ENCODE measurements at regions not wholly inside any gene's neighbourhood (a gene's known extent, or its start where the extent isn't known, plus 50 kb on each side); places are given as distances from the start of the nearest gene placed in this dataset.

GRCh38 chr2:52532956-52533355 lies 1234.6 kb upstream of the CHAC2 start:
- DNase-seq (ENCODE audit: low spot score): no peak
- ChIA-PET POLR2A (ENCODE audit: low non-redundant PET) (no interaction called here), CTCF (interaction anchor here (0.6 kb wide), 1 partner anchor 74 kb away, joined by 3 read pairs; no protein-coding TSS in a partner anchor)
- no peak overlapping the region for H3K27ac ChIP-seq
- TF ChIP-seq CTCF (conservative IDR thresholded peaks at IDR 0.05; ENCODE audit: low read depth): no peak

- no peak overlapping the region for H3K27ac ChIP-seq
- TF ChIP-seq CTCF (conservative IDR thresholded peaks at IDR 0.05; ENCODE audit: low read depth): no peak
- POLR2A ChIA-PET (ENCODE audit: low non-redundant PET): no interaction called here
- CTCF ChIA-PET: no interaction called here
- DNase-seq (ENCODE audit: low spot score): no peak
Measured at GRCh38 chr2:52526735-52527134, 1240.9 kb upstream of the CHAC2 start.

GRCh38 chr2:52520644-52521043 lies 1247.0 kb upstream of the CHAC2 start:
- no peak for TF ChIP-seq CTCF (conservative IDR thresholded peaks at IDR 0.05; ENCODE audit: low read depth)
- ChIA-PET CTCF (no interaction called here), POLR2A (ENCODE audit: low non-redundant PET) (no interaction called here)
- H3K27ac ChIP-seq: no peak overlapping the region
- no peak for DNase-seq (ENCODE audit: low spot score)

GRCh38 chr2:52518678-52519077 lies 1248.9 kb upstream of the CHAC2 start:
- DNase-seq (ENCODE audit: low spot score): no peak
- POLR2A ChIA-PET (ENCODE audit: low non-redundant PET): no interaction called here
- no peak for TF ChIP-seq CTCF (conservative IDR thresholded peaks at IDR 0.05; ENCODE audit: low read depth)
- H3K27ac ChIP-seq: no peak overlapping the region
- CTCF ChIA-PET: no interaction called here

GRCh38 chr2:52512760-52513159 lies 1254.8 kb upstream of the CHAC2 start:
- no peak overlapping the region for H3K27ac ChIP-seq
- ChIA-PET POLR2A (ENCODE audit: low non-redundant PET) (no interaction called here), CTCF (interaction anchor here (0.6 kb wide), 1 partner anchor 361 kb away, joined by 3 read pairs; no protein-coding TSS in a partner anchor)
- no peak for DNase-seq (ENCODE audit: low spot score)
- TF ChIP-seq CTCF (conservative IDR thresholded peaks at IDR 0.05; ENCODE audit: low read depth): no peak

GRCh38 chr2:52510432-52510831 lies 1257.2 kb upstream of the CHAC2 start:
- TF ChIP-seq CTCF (conservative IDR thresholded peaks at IDR 0.05; ENCODE audit: low read depth): no peak
- POLR2A ChIA-PET (ENCODE audit: low non-redundant PET): no interaction called here
- peak; percentile 2 for DNase-seq (ENCODE audit: low spot score)
- CTCF ChIA-PET: no interaction called here
- H3K27ac ChIP-seq: no peak overlapping the region

- no peak overlapping the region for H3K27ac ChIP-seq
- TF ChIP-seq CTCF (conservative IDR thresholded peaks at IDR 0.05; ENCODE audit: low read depth): no peak
- POLR2A ChIA-PET (ENCODE audit: low non-redundant PET): no interaction called here
- CTCF ChIA-PET: interaction anchor here (0.6 kb wide), 1 partner anchor 9 kb away, joined by 3 read pairs; no protein-coding TSS in a partner anchor
- no peak for DNase-seq (ENCODE audit: low spot score)
Measured at GRCh38 chr2:52502476-52502860, 1265.1 kb upstream of the CHAC2 start.
